COLO668 (cell line): ENCODE measurements at regions not wholly inside any gene's neighbourhood (a gene's known extent, or its start where the extent isn't known, plus 50 kb on each side); places are given as distances from the start of the nearest gene placed in this dataset.

Experiments used
- DNase-seq: peaks from one replicate; lab custom pipeline; 2025; ENCODE audit not compliant: unreplicated experiment; lab: John Stamatoyannopoulos, UW

DNA sequence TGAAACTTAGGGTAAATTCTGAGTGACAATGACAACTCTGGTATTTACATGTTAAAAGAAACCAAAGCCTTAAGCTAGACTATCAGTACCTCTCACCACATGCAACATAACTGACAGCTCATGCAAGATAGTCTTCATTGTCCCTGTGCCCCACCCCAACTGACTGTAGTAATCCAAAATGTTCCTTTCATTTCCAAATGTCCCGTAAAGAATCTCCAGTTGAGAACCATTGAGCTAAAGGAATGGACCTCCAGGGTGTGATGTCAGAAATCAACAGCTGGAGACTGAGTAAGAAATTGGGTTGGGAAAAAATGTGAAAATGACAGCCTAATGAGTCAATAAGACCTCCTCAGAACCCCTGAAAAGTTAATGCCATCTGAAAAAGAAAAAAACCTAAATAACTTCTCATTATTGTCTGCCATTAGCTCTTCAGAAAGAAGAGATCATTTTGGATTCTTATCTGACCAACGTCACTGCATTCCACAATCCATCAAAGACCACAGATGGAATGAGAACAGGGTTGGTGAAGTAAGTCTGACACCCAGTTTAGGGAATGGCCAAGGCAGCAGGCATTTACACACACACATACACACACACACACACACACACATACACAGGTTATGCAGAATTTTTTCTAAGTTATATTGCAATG is 51.7 kb upstream of the ACVR2A start:
- no peak for DNase-seq

DNA sequence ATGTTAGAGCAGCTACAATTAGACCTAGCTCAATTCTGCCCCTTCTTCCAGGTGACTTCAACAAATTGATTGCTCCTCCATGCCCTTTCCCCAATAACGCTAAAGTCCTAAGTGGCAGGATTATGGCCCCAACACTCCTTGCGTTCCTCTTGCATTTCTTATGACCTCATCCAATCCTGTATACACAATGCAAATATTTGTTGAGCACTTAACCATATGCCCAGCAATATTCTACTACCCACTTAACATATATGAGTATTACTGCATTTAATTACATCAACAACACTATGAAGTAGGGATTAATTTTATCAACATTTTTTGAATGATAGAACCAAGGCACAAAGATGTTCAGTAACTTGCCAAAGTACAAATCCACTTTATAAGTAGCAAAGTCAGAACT is 54.2 kb upstream of the ACVR2A start:
- no peak for DNase-seq

DNA sequence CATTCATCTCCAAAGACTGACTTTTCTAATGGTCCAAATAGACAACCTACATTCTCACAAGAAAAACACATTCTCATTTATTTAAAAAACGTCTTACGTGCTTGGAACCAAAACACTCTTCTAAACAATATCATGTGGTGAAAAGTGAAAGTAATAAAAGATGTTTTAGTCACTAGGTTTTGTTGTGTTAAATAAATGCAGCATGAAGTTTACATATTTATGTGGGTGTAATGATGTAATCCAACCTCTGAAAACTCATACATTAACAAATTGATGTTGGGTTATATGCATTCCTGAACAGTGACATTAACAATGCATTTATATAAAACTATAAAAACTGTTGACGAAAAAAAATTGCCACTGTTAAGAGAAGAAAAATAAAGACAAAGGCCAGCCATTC is 55.1 kb upstream of the ACVR2A start:
- no peak for DNase-seq

- DNase-seq = no peak
These were observed 55.5 kb upstream of the ACVR2A start for GRCh38 chr2:147789287-147789686.

DNA sequence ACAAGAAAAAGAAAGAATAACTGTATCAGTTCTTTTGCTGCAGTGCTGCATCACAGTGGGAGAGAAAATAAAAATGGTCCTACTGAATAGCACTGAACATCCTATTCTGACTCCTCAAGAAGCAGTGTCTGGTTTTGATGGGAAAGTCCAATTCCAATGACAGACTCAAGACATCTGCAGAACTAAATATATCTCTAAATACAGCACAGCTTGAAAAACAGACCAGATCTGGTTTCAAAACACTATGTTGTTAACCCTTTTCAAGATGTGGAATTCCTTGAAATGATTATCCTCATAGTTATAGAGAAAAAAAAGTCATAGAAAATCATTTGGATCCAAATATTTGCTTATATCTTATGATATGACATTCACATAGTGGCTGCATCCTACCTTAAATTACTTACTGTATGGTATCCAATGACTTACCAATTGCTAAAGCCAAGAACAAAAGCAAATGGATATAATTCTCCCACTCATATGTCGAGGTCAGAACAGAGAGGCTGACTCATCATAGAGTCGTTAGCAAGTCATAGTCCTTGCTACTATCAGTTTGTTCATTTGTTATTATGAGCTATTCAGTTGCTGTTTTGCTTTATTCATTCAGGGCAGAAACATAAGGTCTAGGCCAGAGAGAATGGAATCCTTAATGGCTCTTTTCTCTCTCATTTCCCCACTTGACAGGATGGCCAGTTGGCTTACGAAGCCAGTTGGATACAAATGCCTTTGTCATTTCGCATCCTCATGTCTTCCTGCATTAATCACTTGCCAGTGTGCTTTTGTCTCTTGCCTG is 62.5 kb upstream of the ACVR2A start:
- DNase-seq = no peak

- no peak for DNase-seq
These were observed 65.4 kb upstream of the ACVR2A start for GRCh38 chr2:147779440-147779839.

GRCh38 chr2:147777394-147777793 is 67.4 kb upstream of the ACVR2A start:
- no peak for DNase-seq

GRCh38 chr2:147774805-147775204 is 70.0 kb upstream of the ACVR2A start:
- DNase-seq = no peak

DNA sequence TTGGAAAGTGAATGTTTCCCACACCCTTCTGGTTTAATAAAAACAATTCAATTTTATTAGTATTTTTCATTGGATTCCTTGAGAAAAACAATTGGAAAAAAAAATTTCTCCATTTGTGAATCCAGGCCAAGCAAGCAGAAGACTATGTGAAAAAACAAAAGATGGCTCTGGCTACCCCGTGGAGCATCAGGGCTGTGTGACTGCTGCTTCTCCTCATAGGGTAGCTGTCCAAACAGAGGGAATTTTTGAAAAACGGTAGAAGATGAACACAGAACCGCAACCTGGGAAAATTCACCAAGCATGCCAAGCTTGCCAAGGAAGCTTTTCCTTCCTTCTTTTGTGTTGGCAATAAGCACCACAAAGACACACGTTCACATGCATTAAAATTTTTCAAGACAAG is 71.3 kb upstream of the ACVR2A start:
- DNase-seq = no peak

DNA sequence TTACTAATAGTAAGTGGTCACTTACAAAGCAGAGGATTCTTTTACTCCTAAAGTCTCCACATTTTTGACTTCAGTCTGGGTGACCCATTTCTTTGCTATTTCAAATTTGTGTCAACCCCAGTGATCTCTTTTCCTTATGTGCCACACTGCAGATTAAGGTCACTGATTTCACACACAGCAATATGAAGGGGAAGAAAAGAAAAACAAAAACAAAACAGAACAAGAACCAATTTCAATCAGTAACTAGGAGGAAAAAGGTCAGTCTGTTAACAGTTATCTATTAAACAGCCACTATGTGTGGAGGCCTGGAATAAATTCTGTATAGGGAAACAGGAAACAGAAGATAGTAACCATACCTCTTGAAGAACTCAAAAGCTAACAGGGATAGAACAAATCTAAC is 72.0 kb upstream of the ACVR2A start:
- DNase-seq = no peak

DNA sequence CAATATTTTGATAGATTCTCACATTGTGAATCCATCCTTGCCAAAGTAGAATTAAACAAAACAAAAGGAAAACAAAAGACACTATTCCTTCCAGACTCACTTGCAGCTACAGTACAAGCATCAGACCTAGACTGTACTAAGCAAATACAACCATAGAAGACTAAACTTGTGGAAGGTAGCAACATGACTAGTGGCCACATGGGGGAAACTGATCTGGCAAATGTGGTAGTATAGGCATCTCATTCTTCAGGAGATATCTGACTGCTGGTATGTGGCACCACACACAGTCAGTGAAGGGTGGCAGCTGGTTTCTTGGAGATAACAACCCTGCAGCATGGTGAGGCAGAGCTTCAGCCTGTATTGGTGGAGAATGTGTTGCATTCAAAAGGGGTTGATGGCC is 81.0 kb upstream of the ACVR2A start:
- DNase-seq = no peak

DNA sequence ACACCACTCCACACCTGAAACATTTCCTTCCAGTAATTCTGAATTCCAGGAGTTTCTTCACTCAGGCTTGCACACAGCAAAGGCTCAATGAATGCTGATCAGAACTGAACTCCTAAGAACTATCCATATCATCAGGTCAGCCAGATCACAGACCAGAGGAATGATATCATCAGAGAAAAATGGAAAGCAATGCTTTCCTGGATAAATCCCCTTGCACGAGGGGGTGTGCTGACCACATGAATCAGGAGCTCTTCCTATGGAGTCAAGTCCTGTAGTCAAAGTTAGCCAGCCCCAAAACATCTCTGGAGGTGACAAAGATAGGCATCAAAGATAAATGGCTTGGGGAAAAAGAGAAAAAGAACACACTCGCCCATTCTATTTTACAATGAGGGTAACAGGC is 83.8 kb upstream of the ACVR2A start:
- DNase-seq = no peak

GRCh38 chr2:147759536-147759935 is 85.3 kb upstream of the ACVR2A start:
- no peak for DNase-seq

DNA sequence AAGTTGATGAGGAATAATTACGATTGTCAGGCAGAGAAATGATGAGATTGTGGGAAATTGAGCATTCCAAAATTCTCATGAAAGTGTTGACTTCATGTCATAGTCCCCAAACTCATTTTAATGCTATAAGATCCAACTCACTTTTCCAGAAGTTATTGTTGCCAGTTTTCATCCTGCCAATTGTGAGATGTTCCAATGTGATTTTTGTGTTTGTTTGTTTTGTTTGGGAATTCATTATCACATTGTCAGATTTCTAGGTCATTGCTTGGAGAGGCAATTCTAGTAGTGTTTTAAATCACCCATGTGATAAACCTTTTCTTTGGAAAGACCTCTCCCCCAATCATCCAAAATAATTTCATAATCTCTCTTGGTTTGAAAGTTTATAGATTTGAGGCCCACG is 86.0 kb upstream of the ACVR2A start:
- no peak for DNase-seq

- DNase-seq = no peak
These were observed 88.8 kb upstream of the ACVR2A start for GRCh38 chr2:147756069-147756468.

GRCh38 chr2:147740211-147740927 is 104.5 kb upstream of the ACVR2A start:
- DNase-seq = no peak

DNA sequence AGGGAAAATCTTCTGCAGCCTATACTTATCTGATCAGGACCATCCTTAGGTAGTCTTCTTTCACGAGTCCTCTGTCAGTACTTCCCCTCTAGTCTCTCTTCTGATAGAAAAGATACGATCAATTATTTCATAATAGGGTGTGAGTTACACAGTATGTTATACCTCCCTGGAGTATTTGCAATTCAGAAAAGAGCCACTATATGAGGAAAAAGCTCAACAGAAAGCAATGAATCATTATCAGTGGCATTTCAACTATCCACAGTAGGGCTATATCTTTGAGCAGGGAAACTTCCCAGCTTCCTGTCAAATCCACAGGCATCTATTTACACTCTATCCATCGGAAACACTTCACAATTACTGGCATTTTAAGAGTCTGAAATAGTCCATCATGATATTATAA is 105.3 kb upstream of the ACVR2A start:
- DNase-seq = no peak

DNA sequence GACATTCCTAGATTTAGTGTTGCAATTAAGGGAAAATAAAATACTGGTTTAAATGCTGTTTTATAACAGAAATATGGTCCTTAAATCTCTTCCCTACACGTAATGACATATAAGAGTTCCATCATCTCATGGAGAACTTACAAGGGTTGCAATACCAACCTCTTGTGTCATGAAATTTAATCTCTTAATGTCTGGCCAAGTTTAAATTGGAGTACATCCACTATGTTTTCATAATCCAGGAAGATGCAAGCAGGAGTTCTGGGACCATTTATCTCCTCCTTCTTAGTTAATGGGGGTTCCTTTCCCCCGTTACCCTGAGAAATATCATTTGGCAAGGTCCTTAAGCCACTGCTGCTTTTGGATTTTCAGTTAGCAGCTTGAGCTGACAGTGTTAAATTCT is 126.0 kb upstream of the ACVR2A start:
- no peak for DNase-seq

- no peak for DNase-seq
These were observed 127.9 kb upstream of the ACVR2A start for GRCh38 chr2:147716906-147717305.

DNA sequence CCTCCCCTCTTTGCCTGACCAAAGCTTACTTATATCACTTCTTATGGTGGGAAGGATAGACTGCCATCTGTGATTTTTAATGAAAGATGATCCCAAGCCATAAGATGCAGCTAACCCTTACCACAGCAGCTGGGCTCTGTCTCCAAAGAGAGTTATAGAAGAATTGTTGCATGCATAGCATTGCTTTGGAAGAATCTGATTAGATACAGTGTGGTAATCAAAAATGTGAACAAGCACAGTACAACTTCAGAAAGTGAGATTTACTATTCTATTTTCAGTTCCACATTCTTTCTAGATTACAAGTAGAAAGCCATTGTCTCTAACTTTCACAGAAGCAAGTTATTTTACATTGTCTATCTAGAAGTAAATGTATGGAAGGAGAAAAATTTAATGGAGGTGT is 129.0 kb upstream of the ACVR2A start:
- DNase-seq = no peak

GRCh38 chr2:147714582-147714981 is 130.2 kb upstream of the ACVR2A start:
- DNase-seq = no peak

GRCh38 chr2:147713349-147713748 is 131.5 kb upstream of the ACVR2A start:
- no peak for DNase-seq
